Endothelial cell of umbilical vein (primary cell): ENCODE measurements at regions not wholly inside any gene's neighbourhood (a gene's known extent, or its start where the extent isn't known, plus 50 kb on each side); places are given as distances from the start of the nearest gene placed in this dataset.

ENCODE experiments used
- EZH2 ChIP-seq: IDR thresholded peaks from 2 replicates; pipeline ENCODE4 v1.6.1; 2012; ENCODE audit warnings: borderline replicate concordance, low read depth, mild to moderate bottlenecking, moderate library complexity, low read length, inconsistent platforms; ENCODE audit not compliant: severe bottlenecking
- GATA2 ChIP-seq: IDR thresholded peaks from 2 replicates; pipeline ENCODE4 v1.7.0; 2011; ENCODE audit warnings: low read depth, mild to moderate bottlenecking, moderate library complexity, mixed read lengths, low read length; ENCODE audit not compliant: insufficient read length, insufficient read depth
- POLR2A ChIP-seq: IDR thresholded peaks from 2 replicates; pipeline ENCODE4 v1.6.1; 2012; ENCODE audit warnings: low read depth, mild to moderate bottlenecking, control low read depth, low read length
- TF ChIP-seq, protein P1 (sequence below): IDR thresholded peaks from 2 replicates; pipeline ENCODE4 v1.6.1; 2011; ENCODE audit not compliant: insufficient read depth, insufficient read length

DNA sequence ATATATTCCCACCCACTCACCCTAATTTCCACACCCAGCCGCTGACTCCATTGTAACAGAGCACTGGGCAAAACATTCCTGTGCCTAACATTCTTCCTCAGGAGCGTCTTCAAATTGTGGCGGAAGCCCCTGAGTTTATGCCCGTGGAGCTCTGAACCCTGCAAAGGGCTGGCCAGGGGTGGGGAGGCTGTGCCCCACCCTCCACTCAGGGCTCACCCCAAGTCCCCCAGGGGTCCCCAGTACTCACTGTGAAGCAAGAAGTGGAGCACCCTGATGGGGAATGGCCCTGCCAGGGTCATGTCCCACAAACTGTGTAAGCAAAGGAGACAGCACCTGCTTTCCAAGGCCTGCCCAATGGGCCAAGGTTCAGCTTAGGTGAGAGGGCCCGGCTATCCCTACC is 303.2 kb downstream of the PREX1 start:
- TF ChIP-seq, protein P1, sequence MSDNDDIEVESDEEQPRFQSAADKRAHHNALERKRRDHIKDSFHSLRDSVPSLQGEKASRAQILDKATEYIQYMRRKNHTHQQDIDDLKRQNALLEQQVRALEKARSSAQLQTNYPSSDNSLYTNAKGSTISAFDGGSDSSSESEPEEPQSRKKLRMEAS, result no peak
- TF ChIP-seq GATA2 (no peak), POLR2A (no peak), EZH2 (no peak)
